Loucy (cell line): ENCODE measurements at regions not wholly inside any gene's neighbourhood (a gene's known extent, or its start where the extent isn't known, plus 50 kb on each side); places are given as distances from the start of the nearest gene placed in this dataset.

ENCODE experiments used
- EZH2phosphoT487 ChIP-seq: fragments of 200-600 bp; IDR thresholded peaks from 2 replicates; pipeline ENCODE4 v1.6.1; 2018; ENCODE audit warnings: antibody characterized with exemption, mild to moderate bottlenecking, moderate library complexity, borderline replicate concordance
- TF ChIP-seq, protein P1 (sequence below): fragments of 200-600 bp; sonication (generic); conservative IDR thresholded peaks from 2 replicates; pipeline ENCODE4 v1.5.1; 2014; ENCODE audit warnings: mild to moderate bottlenecking, antibody characterized with exemption, low read length

DNA sequence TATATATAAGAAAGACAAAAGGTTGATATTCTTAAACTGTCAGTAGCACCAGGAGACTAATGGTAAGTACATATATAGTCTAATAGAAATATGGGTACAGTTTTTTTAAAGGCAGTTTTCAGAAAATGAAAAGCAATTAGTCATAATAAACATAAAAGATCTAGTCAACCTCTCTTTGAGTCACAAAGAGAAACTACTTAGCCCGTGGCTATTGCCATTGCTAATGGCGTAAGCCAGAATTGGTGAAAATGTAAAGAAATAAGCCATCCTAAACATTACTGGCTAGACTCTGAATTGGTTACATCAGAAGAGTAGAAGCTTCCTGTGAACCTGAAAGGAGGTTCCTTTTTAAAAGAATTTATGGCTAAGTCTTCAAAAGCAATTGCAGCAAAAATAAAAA lies 668.7 kb upstream of the CPEB2 start:
- TF ChIP-seq, protein P1, sequence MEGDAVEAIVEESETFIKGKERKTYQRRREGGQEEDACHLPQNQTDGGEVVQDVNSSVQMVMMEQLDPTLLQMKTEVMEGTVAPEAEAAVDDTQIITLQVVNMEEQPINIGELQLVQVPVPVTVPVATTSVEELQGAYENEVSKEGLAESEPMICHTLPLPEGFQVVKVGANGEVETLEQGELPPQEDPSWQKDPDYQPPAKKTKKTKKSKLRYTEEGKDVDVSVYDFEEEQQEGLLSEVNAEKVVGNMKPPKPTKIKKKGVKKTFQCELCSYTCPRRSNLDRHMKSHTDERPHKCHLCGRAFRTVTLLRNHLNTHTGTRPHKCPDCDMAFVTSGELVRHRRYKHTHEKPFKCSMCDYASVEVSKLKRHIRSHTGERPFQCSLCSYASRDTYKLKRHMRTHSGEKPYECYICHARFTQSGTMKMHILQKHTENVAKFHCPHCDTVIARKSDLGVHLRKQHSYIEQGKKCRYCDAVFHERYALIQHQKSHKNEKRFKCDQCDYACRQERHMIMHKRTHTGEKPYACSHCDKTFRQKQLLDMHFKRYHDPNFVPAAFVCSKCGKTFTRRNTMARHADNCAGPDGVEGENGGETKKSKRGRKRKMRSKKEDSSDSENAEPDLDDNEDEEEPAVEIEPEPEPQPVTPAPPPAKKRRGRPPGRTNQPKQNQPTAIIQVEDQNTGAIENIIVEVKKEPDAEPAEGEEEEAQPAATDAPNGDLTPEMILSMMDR = no peak
- TF ChIP-seq EZH2phosphoT487 = no peak
